GM12864 (cell line): ENCODE measurements at regions not wholly inside any gene's neighbourhood (a gene's known extent, or its start where the extent isn't known, plus 50 kb on each side); places are given as distances from the start of the nearest gene placed in this dataset.

Source experiments
- DNase-seq: peaks from one replicate; pipeline ENCODE4 v3.0.0-alpha.2; 2011; ENCODE audit warnings: low read depth
- H3K4me3 ChIP-seq: 2 replicates; pipeline ENCODE4 v1.5.1; 2011; ENCODE audit warnings: mild to moderate bottlenecking, low read depth, low read length, control low read depth
- CTCF ChIP-seq: IDR thresholded peaks from 2 replicates; pipeline ENCODE4 v1.5.1; 2011; ENCODE audit warnings: low read depth, mild to moderate bottlenecking, moderate library complexity, low read length, control low read depth, inconsistent platforms; ENCODE audit errors: missing control alignments

GRCh38 chr4:79223993-79224776 is 101.7 kb downstream of the NAA11 start:
- no peak for TF ChIP-seq CTCF
- H3K4me3 ChIP-seq, result no peak overlapping the region
- no peak for DNase-seq

GRCh38 chr4:79217025-79217424 is 108.8 kb downstream of the NAA11 start:
- no peak for TF ChIP-seq CTCF
- no peak overlapping the region for H3K4me3 ChIP-seq
- DNase-seq, result no peak

GRCh38 chr4:79213702-79214101 is 112.2 kb downstream of the NAA11 start:
- DNase-seq, result no peak
- no peak for TF ChIP-seq CTCF
- H3K4me3 ChIP-seq, result no peak overlapping the region

- TF ChIP-seq CTCF, result no peak
- no peak for DNase-seq
- no peak overlapping the region for H3K4me3 ChIP-seq
These were observed 112.9 kb downstream of the NAA11 start for GRCh38 chr4:79213010-79213409.

- TF ChIP-seq CTCF, result no peak
- no peak overlapping the region for H3K4me3 ChIP-seq
- no peak for DNase-seq
These were observed 113.5 kb downstream of the NAA11 start for GRCh38 chr4:79212311-79212710.

GRCh38 chr4:79211490-79211889 is 114.4 kb downstream of the NAA11 start:
- DNase-seq, result no peak
- no peak overlapping the region for H3K4me3 ChIP-seq
- no peak for TF ChIP-seq CTCF

- no peak for DNase-seq
- TF ChIP-seq CTCF, result no peak
- H3K4me3 ChIP-seq, result no peak overlapping the region
These were observed 115.2 kb downstream of the NAA11 start for GRCh38 chr4:79210636-79211049.
